Vagina (tissue), 2 donors: ENCODE measurements at regions not wholly inside any gene's neighbourhood (a gene's known extent, or its start where the extent isn't known, plus 50 kb on each side); places are given as distances from the start of the nearest gene placed in this dataset.
"Not testable (repeated sequence)": the region's sequence is repeated elsewhere in the genome, so short reads cannot be mapped to it uniquely, and the experiment has no call there.

Experiments used
- DNase-seq, 2 donors: peaks; one replicate each; pipeline ENCODE4 v3.0.0-alpha.2; 2017; ENCODE audit errors: extremely low spot score in 2 of 2
- H3K27ac ChIP-seq: fragments of 200-600 bp; sonication (generic); one replicate; pipeline ENCODE4 v1.5.1; 2019
- H3K27me3 ChIP-seq: fragments of 200-600 bp; sonication (generic); one replicate; pipeline ENCODE4 v1.5.1; 2019
- H3K36me3 ChIP-seq, 2 donors: fragments of 200-600 bp; sonication (generic); one replicate each; pipeline ENCODE4 v1.5.1; 2017 to 2019
- H3K4me1 ChIP-seq: fragments of 200-600 bp; sonication (generic); one replicate; pipeline ENCODE4 v1.5.1; 2019
- H3K4me3 ChIP-seq, 2 donors: fragments of 200-600 bp; sonication (generic); 1 replicate in 1 of 2; 2 replicates in 1 of 2; pipeline ENCODE4 v1.5.1; 2016 to 2019
- H3K9me3 ChIP-seq: fragments of 200-600 bp; sonication (generic); one replicate; pipeline ENCODE4 v1.5.1; 2019
- CTCF ChIP-seq, 3 experiments: fragments of 450-650 bp in 2 of 3; fragments of 200-600 bp in 1 of 3; sonication (generic) in 1 of 3; IDR thresholded peaks; one replicate each; pipeline ENCODE4 v1.5.1; 2017 to 2019; ENCODE audit warnings: antibody characterized with exemption in 3 of 3, mild to moderate bottlenecking in 2 of 3, moderate library complexity in 2 of 3
- POLR2A ChIP-seq, 2 donors: fragments of 450-650 bp; IDR thresholded peaks; one replicate each; pipeline ENCODE4 v1.6.1; 2017; ENCODE audit warnings: antibody characterized with exemption in 2 of 2, mild to moderate bottlenecking in 2 of 2, moderate library complexity in 2 of 2
- POLR2AphosphoS5 ChIP-seq, 2 donors: sonication (generic); formaldehyde crosslinking; IDR thresholded peaks; one replicate each; pipeline ENCODE4 v1.9.0; 2017; ENCODE audit warnings: antibody characterized with exemption in 2 of 2, mild to moderate bottlenecking in 2 of 2, low read depth in 1 of 2; ENCODE audit not compliant: insufficient read depth in 1 of 2
- intact Hi-C: fragments of 100-400 bp; cut with DNase I; formaldehyde crosslinking; loops from one replicate; pipeline ENCODE4 v1.15.1; 2023

- no peaks in the 10 kb centered on the region for H3K36me3 ChIP-seq
- no peaks in the 10 kb centered on the region for H3K9me3 ChIP-seq
- no peaks in the 10 kb centered on the region for H3K27me3 ChIP-seq
- no peak for DNase-seq
- H3K27ac ChIP-seq: no peak overlapping the region
- H3K4me1 ChIP-seq: no peaks in the 10 kb centered on the region
- no peak for TF ChIP-seq CTCF (IDR thresholded peaks at IDR 0.05)
- TF ChIP-seq POLR2A (IDR thresholded peaks at IDR 0.05): no peak
- TF ChIP-seq POLR2AphosphoS5 (IDR thresholded peaks at IDR 0.05; ENCODE audit: insufficient read depth in 1 of 2, low read depth in 1 of 2): no peak
- intact Hi-C loops: no loop called here
- no peak overlapping the region for H3K4me3 ChIP-seq
Measured at GRCh38 chr18:34953212-34953611, 88.0 kb upstream of the MAPRE2 start.

GRCh38 chr18:34955494-34955893 lies 85.7 kb upstream of the MAPRE2 start:
- intact Hi-C loops, H3K36me3 ChIP-seq, DNase-seq, H3K9me3 ChIP-seq, H3K27me3 ChIP-seq, H3K27ac ChIP-seq, H3K4me3 ChIP-seq, H3K4me1 ChIP-seq: not testable (repeated sequence)

GRCh38 chr18:34956663-34957062 lies 84.5 kb upstream of the MAPRE2 start:
- Histone ChIP-seq H3K27ac (no peak overlapping the region), H3K36me3 (no peaks in the 10 kb centered on the region), H3K9me3 (no peaks in the 10 kb centered on the region), H3K4me1 (no peaks in the 10 kb centered on the region), H3K4me3 (no peak overlapping the region), H3K27me3 (no peaks in the 10 kb centered on the region)
- DNase-seq: no peak
- no peak for TF ChIP-seq POLR2A (IDR thresholded peaks at IDR 0.05)
- intact Hi-C loops: no loop called here

- TF ChIP-seq POLR2AphosphoS5 (IDR thresholded peaks at IDR 0.05; ENCODE audit: insufficient read depth in 1 of 2, low read depth in 1 of 2) (no peak), POLR2A (IDR thresholded peaks at IDR 0.05) (no peak), CTCF (IDR thresholded peaks at IDR 0.05) (no peak)
- no peak for DNase-seq
- Histone ChIP-seq H3K4me3 (no peak overlapping the region), H3K9me3 (no peaks in the 10 kb centered on the region), H3K36me3 (no peaks in the 10 kb centered on the region), H3K27ac (no peak overlapping the region), H3K27me3 (no peaks in the 10 kb centered on the region), H3K4me1 (no peaks in the 10 kb centered on the region)
- intact Hi-C loops: no loop called here
Measured at GRCh38 chr18:34957119-34957863, 83.9 kb upstream of the MAPRE2 start.

GRCh38 chr18:34957864-34958259 lies 83.4 kb upstream of the MAPRE2 start:
- TF ChIP-seq POLR2AphosphoS5 (IDR thresholded peaks at IDR 0.05; ENCODE audit: insufficient read depth in 1 of 2, low read depth in 1 of 2) (no peak), CTCF (IDR thresholded peaks at IDR 0.05) (no peak), POLR2A (IDR thresholded peaks at IDR 0.05) (no peak)
- DNase-seq: no peak
- intact Hi-C loops: no loop called here
- no peak overlapping the region for H3K4me3 ChIP-seq
- no peak overlapping the region for H3K27ac ChIP-seq
- no peaks in the 10 kb centered on the region for H3K9me3 ChIP-seq
- H3K27me3 ChIP-seq: no peaks in the 10 kb centered on the region
- H3K4me1 ChIP-seq: no peaks in the 10 kb centered on the region
- H3K36me3 ChIP-seq: no peaks in the 10 kb centered on the region

- Histone ChIP-seq H3K36me3 (no peaks in the 10 kb centered on the region), H3K4me3 (no peak overlapping the region), H3K27me3 (no peaks in the 10 kb centered on the region), H3K4me1 (no peaks in the 10 kb centered on the region), H3K9me3 (no peaks in the 10 kb centered on the region), H3K27ac (no peak overlapping the region)
- DNase-seq: no peak
- TF ChIP-seq POLR2A (IDR thresholded peaks at IDR 0.05) (no peak), POLR2AphosphoS5 (IDR thresholded peaks at IDR 0.05; ENCODE audit: insufficient read depth in 1 of 2, low read depth in 1 of 2) (no peak), CTCF (IDR thresholded peaks at IDR 0.05) (no peak)
- intact Hi-C loops: no loop called here
Measured at GRCh38 chr18:34959211-34959829, 81.9 kb upstream of the MAPRE2 start.
